ENCODE measurements at regions not wholly inside any gene's neighbourhood (a gene's known extent, or its start where the extent isn't known, plus 50 kb on each side); places are given as distances from the start of the nearest gene placed in this dataset.
"Not testable (repeated sequence)": the region's sequence is repeated elsewhere in the genome, so short reads cannot be mapped to it uniquely, and the experiment has no call there.

GRCh38 chr4:85043812-85044496 lies 77.5 kb upstream of the WDFY3 start:
- TF ChIP-seq POLR2A (IDR thresholded peaks at IDR 0.05; ENCODE audit: low read depth, low read length); TAF1 (IDR thresholded peaks at IDR 0.05; ENCODE audit: borderline replicate concordance, low read depth, low read length); POLR2AphosphoS5 (IDR thresholded peaks at IDR 0.05; ENCODE audit: low read depth, low read length): not testable (repeated sequence)

Data from GM12892 (cell line).